B cell (primary cell): ENCODE measurements at regions not wholly inside any gene's neighbourhood (a gene's known extent, or its start where the extent isn't known, plus 50 kb on each side); places are given as distances from the start of the nearest gene placed in this dataset.

Experiments used
- EZH2 ChIP-seq: IDR thresholded peaks from 2 replicates; pipeline ENCODE4 v1.6.1; 2012; ENCODE audit warnings: borderline replicate concordance, low read depth, mild to moderate bottlenecking, moderate library complexity, low read length; ENCODE audit not compliant: insufficient read depth, poor library complexity, severe bottlenecking
- TF ChIP-seq, protein P1 (sequence below): fragments of 200-600 bp; IDR thresholded peaks from one replicate; pipeline ENCODE4 v1.8.0; 2022; ENCODE audit warnings: antibody characterized with exemption, mild to moderate bottlenecking

DNA sequence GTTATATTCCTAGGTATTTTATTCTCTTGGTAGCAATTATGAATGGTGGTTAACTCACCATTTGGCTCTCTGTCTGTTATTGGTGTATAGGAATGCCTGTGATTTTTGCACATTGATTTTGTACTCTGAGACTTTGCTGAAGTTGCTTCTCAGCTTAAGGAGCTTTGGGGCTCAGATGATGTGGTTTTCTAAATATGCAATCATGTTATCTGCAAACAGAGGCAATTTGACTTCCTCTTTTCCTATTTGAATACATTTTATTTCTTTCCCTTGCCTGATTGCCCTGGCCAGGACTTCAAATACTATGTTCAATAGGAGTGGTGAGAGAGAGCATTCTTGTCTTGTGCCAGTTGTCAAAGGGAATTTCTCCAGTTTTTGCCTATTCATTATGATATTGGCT lies 310.9 kb upstream of the RBMY1B start:
- TF ChIP-seq, protein P1, sequence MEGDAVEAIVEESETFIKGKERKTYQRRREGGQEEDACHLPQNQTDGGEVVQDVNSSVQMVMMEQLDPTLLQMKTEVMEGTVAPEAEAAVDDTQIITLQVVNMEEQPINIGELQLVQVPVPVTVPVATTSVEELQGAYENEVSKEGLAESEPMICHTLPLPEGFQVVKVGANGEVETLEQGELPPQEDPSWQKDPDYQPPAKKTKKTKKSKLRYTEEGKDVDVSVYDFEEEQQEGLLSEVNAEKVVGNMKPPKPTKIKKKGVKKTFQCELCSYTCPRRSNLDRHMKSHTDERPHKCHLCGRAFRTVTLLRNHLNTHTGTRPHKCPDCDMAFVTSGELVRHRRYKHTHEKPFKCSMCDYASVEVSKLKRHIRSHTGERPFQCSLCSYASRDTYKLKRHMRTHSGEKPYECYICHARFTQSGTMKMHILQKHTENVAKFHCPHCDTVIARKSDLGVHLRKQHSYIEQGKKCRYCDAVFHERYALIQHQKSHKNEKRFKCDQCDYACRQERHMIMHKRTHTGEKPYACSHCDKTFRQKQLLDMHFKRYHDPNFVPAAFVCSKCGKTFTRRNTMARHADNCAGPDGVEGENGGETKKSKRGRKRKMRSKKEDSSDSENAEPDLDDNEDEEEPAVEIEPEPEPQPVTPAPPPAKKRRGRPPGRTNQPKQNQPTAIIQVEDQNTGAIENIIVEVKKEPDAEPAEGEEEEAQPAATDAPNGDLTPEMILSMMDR: no peak
- no peak for TF ChIP-seq EZH2
